ENCODE measurements at regions not wholly inside any gene's neighbourhood (a gene's known extent, or its start where the extent isn't known, plus 50 kb on each side); places are given as distances from the start of the nearest gene placed in this dataset.

- no peak for TF ChIP-seq CTCF (conservative IDR thresholded peaks at IDR 0.05; ENCODE audit: low read depth in 2 of 2)
- no peak for TF ChIP-seq POLR2AphosphoS5 (IDR thresholded peaks at IDR 0.05; ENCODE audit: low read depth)
- TF ChIP-seq EZH2phosphoT487 (IDR thresholded peaks at IDR 0.05; ENCODE audit: unreplicated experiment), result no peak
- no peak for TF ChIP-seq CREB1 (CRISPR knock-in tag; IDR thresholded peaks at IDR 0.05; ENCODE audit: low read depth)
- no peak for TF ChIP-seq EZH2 (IDR thresholded peaks at IDR 0.05; ENCODE audit: low read depth, unreplicated experiment)
- TF ChIP-seq ZNF114 (CRISPR knock-in tag; IDR thresholded peaks at IDR 0.05), result no peak
- no peak for TF ChIP-seq JUNB (IDR thresholded peaks at IDR 0.05; ENCODE audit: unreplicated experiment)
- no peak for TF ChIP-seq NANOG (IDR thresholded peaks at IDR 0.05; ENCODE audit: borderline replicate concordance)
- no peak for TF ChIP-seq REST (IDR thresholded peaks at IDR 0.05; ENCODE audit: unreplicated experiment)
- no peak for TF ChIP-seq ETS1 (IDR thresholded peaks at IDR 0.05)
These were observed 1035.1 kb upstream of the NR2F2 start for GRCh38 chr15:95295363-95295762.
